ENCODE measurements at regions not wholly inside any gene's neighbourhood (a gene's known extent, or its start where the extent isn't known, plus 50 kb on each side); places are given as distances from the start of the nearest gene placed in this dataset.

DNA sequence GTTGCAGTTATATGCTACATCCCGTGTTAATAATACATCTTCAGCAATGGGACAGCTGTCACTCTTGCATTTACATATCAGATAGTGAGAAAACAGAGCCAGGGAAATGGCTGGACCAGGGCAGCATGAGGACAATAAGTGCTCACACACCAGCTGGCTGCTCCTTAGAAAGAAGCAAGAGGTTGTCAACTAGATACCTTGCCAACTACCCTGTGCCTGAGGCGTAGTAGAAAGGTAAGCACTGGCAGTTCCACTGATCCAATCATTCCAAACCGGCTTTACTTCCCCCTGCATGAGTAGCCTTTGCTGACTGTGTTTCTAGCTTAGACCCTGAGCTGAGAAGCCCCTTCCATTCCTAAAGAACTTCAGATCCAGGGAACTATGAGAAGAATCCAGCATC lies 52.2 kb upstream of the FGF13 start:
- no peak for TF ChIP-seq CTCF (conservative IDR thresholded peaks at IDR 0.05; ENCODE audit: low read length)
- no peak for TF ChIP-seq EZH2phosphoT487 (IDR thresholded peaks at IDR 0.05; ENCODE audit: borderline replicate concordance, low read depth, low read length)
